Stimulated activated naive CD8-positive, alpha-beta T cell treated with anti-CD3 and anti-CD28 coated beads, Interleukin-15, amount 100 ng/mL, for 72 hours (primary cell): ENCODE measurements at regions not wholly inside any gene's neighbourhood (a gene's known extent, or its start where the extent isn't known, plus 50 kb on each side); places are given as distances from the start of the nearest gene placed in this dataset.

ENCODE experiments used
- ATAC-seq: fragments of 150-1000 bp; cut with Tn5 transposase; 2 replicates; pipeline ENCODE4 v1.10.0; 2021; ENCODE audit warnings: mild to moderate bottlenecking, moderate library complexity
- DNase-seq, 2 donors: peaks; one replicate each; pipeline ENCODE4 v3.0.0; 2021 to 2022
- H3K27ac Mint-ChIP-seq, 2 donors: one replicate each; pipeline ENCODE4 v1.8.0; 2022; ENCODE audit warnings: mild to moderate bottlenecking in 2 of 2, mixed read lengths in 2 of 2, moderate library complexity in 2 of 2
- H3K27me3 Mint-ChIP-seq: one replicate; pipeline ENCODE4 v1.8.0; 2022; ENCODE audit warnings: mixed read lengths
- H3K4me1 Mint-ChIP-seq: one replicate; pipeline ENCODE4 v1.8.0; 2022; ENCODE audit warnings: mild to moderate bottlenecking, mixed read lengths
- H3K4me3 Mint-ChIP-seq, 2 donors: one replicate each; pipeline ENCODE4 v1.8.0; 2022; ENCODE audit warnings: mild to moderate bottlenecking in 2 of 2, mixed read lengths in 2 of 2, moderate library complexity in 1 of 2
- H3K9me3 Mint-ChIP-seq, 2 donors: one replicate each; pipeline ENCODE4 v1.8.0; 2022; ENCODE audit warnings: mixed read lengths in 2 of 2

- DNase-seq: no peak
- no peak for ATAC-seq
Observed at GRCh38 chr2:19750136-19750535, 151.6 kb downstream of the TTC32 start.

GRCh38 chr2:19749507-19749836, 152.3 kb downstream of the TTC32 start:
- no peaks in the 10 kb centered on the region for H3K9me3 Mint-ChIP-seq
- peaks cover 27% of the 10 kb centered on the region for H3K27me3 Mint-ChIP-seq
- DNase-seq: no peak
- no peak for ATAC-seq
- H3K27ac Mint-ChIP-seq: no peak overlapping the region
- H3K4me3 Mint-ChIP-seq: no peak overlapping the region
- no peaks in the 10 kb centered on the region for H3K4me1 Mint-ChIP-seq

More at GRCh38 chr2:19750136-19750535, 151.6 kb downstream of the TTC32 start:
- Mint-ChIP-seq H3K9me3 (no peaks in the 10 kb centered on the region), H3K27ac (peak overlapping the region in 1 of 2 donors; percentile 48), H3K4me3 (no peak overlapping the region), H3K4me1 (no peaks in the 10 kb centered on the region), H3K27me3 (peaks cover 27% of the 10 kb centered on the region)

GRCh38 chr2:19748711-19749506, 152.9 kb downstream of the TTC32 start:
- Mint-ChIP-seq H3K4me1 (no peaks in the 10 kb centered on the region), H3K27me3 (peaks cover 23% of the 10 kb centered on the region), H3K27ac (no peak overlapping the region), H3K9me3 (no peaks in the 10 kb centered on the region), H3K4me3 (no peak overlapping the region)
- DNase-seq (no peak), ATAC-seq (no peak)

- no peak overlapping the region for H3K4me3 Mint-ChIP-seq
- no peak for DNase-seq
- no peak overlapping the region for H3K27ac Mint-ChIP-seq
- no peaks in the 10 kb centered on the region for H3K9me3 Mint-ChIP-seq
- ATAC-seq: no peak
- no peaks in the 10 kb centered on the region for H3K4me1 Mint-ChIP-seq
- peaks cover 16% of the 10 kb centered on the region for H3K27me3 Mint-ChIP-seq
Observed at GRCh38 chr2:19748073-19748375, 153.8 kb downstream of the TTC32 start.

- DNase-seq (no peak), ATAC-seq (no peak)
- no peaks in the 10 kb centered on the region for H3K4me1 Mint-ChIP-seq
- no peak overlapping the region for H3K27ac Mint-ChIP-seq
- H3K9me3 Mint-ChIP-seq: no peaks in the 10 kb centered on the region
- no peak overlapping the region for H3K4me3 Mint-ChIP-seq
- peaks cover 16% of the 10 kb centered on the region for H3K27me3 Mint-ChIP-seq
Observed at GRCh38 chr2:19747310-19748072, 154.3 kb downstream of the TTC32 start.

- ATAC-seq: peak; percentile 39
- peaks cover 16% of the 10 kb centered on the region for H3K27me3 Mint-ChIP-seq
Observed at GRCh38 chr2:19746611-19747309, 155.0 kb downstream of the TTC32 start.

GRCh38 chr2:19746137-19746600, 155.6 kb downstream of the TTC32 start:
- H3K9me3 Mint-ChIP-seq: no peaks in the 10 kb centered on the region
- H3K27me3 Mint-ChIP-seq: peaks cover 13% of the 10 kb centered on the region
- H3K27ac Mint-ChIP-seq: peak overlapping the region in 1 of 2 donors; percentile 9
- DNase-seq (no peak), ATAC-seq (peak; percentile 13)
- H3K4me3 Mint-ChIP-seq: no peak overlapping the region
- H3K4me1 Mint-ChIP-seq: no peaks in the 10 kb centered on the region

More at GRCh38 chr2:19746611-19747309, 155.0 kb downstream of the TTC32 start:
- H3K4me3 Mint-ChIP-seq: no peak overlapping the region
- peak in 1 of 2 donors; percentile 13 for DNase-seq
- no peak overlapping the region for H3K27ac Mint-ChIP-seq
- no peaks in the 10 kb centered on the region for H3K4me1 Mint-ChIP-seq
- no peaks in the 10 kb centered on the region for H3K9me3 Mint-ChIP-seq

GRCh38 chr2:19745318-19746136, 156.3 kb downstream of the TTC32 start:
- peaks cover 7% of the 10 kb centered on the region for H3K27me3 Mint-ChIP-seq
- ATAC-seq: peak; percentile 33
- no peak for DNase-seq
- H3K4me3 Mint-ChIP-seq: no peak overlapping the region
- H3K4me1 Mint-ChIP-seq: no peaks in the 10 kb centered on the region
- no peaks in the 10 kb centered on the region for H3K9me3 Mint-ChIP-seq
- peak overlapping the region in 1 of 2 donors; percentile 84 for H3K27ac Mint-ChIP-seq

- Mint-ChIP-seq H3K27me3 (peaks cover 6% of the 10 kb centered on the region), H3K4me3 (no peak overlapping the region), H3K27ac (no peak overlapping the region), H3K9me3 (no peaks in the 10 kb centered on the region), H3K4me1 (no peaks in the 10 kb centered on the region)
- ATAC-seq (no peak), DNase-seq (no peak)
Observed at GRCh38 chr2:19744456-19745199, 157.2 kb downstream of the TTC32 start.

GRCh38 chr2:19743641-19744040, 158.1 kb downstream of the TTC32 start:
- no peak for DNase-seq
- no peaks in the 10 kb centered on the region for H3K4me1 Mint-ChIP-seq
- H3K27me3 Mint-ChIP-seq: peaks cover 16% of the 10 kb centered on the region
- no peaks in the 10 kb centered on the region for H3K9me3 Mint-ChIP-seq
- ATAC-seq: no peak
- no peak overlapping the region for H3K4me3 Mint-ChIP-seq
- H3K27ac Mint-ChIP-seq: no peak overlapping the region

- no peak for DNase-seq
- Mint-ChIP-seq H3K4me3 (no peak overlapping the region), H3K9me3 (no peaks in the 10 kb centered on the region), H3K27ac (no peak overlapping the region), H3K4me1 (no peaks in the 10 kb centered on the region), H3K27me3 (peaks cover 24% of the 10 kb centered on the region)
- ATAC-seq: no peak
Observed at GRCh38 chr2:19742872-19743271, 158.9 kb downstream of the TTC32 start.

- no peak for DNase-seq
- H3K27ac Mint-ChIP-seq: no peak overlapping the region
- no peaks in the 10 kb centered on the region for H3K4me1 Mint-ChIP-seq
- no peaks in the 10 kb centered on the region for H3K9me3 Mint-ChIP-seq
- ATAC-seq: no peak
- no peak overlapping the region for H3K4me3 Mint-ChIP-seq
- peaks cover 26% of the 10 kb centered on the region for H3K27me3 Mint-ChIP-seq
Observed at GRCh38 chr2:19739256-19739655, 162.5 kb downstream of the TTC32 start.

- H3K4me3 Mint-ChIP-seq: no peak overlapping the region
- no peaks in the 10 kb centered on the region for H3K9me3 Mint-ChIP-seq
- H3K27ac Mint-ChIP-seq: peak overlapping the region in 1 of 2 donors; percentile 65
- H3K4me1 Mint-ChIP-seq: no peaks in the 10 kb centered on the region
- no peak for ATAC-seq
- peaks cover 26% of the 10 kb centered on the region for H3K27me3 Mint-ChIP-seq
- no peak for DNase-seq
Observed at GRCh38 chr2:19738707-19739106, 163.1 kb downstream of the TTC32 start.

GRCh38 chr2:19736191-19736831, 165.5 kb downstream of the TTC32 start:
- no peak overlapping the region for H3K4me3 Mint-ChIP-seq
- H3K27ac Mint-ChIP-seq: no peak overlapping the region
- DNase-seq (no peak), ATAC-seq (no peak)
- no peaks in the 10 kb centered on the region for H3K9me3 Mint-ChIP-seq
- peaks cover 34% of the 10 kb centered on the region for H3K27me3 Mint-ChIP-seq
- H3K4me1 Mint-ChIP-seq: no peaks in the 10 kb centered on the region
